ENCODE measurements at regions not wholly inside any gene's neighbourhood (a gene's known extent, or its start where the extent isn't known, plus 50 kb on each side); places are given as distances from the start of the nearest gene placed in this dataset.

- no peak for TF ChIP-seq Cebpa-rat (IDR thresholded peaks at IDR 0.05)
- no peak overlapping the region for H3K9ac ChIP-seq
- no peak overlapping the region for H3K27ac ChIP-seq
Observed at GRCh38 chr2:21567395-21567794, 443.6 kb downstream of the TDRD15 start.

GRCh38 chr2:21571686-21572085, 447.9 kb downstream of the TDRD15 start:
- H3K27me3 ChIP-seq, result no peaks in the 10 kb centered on the region
- no peak for TF ChIP-seq Cebpa-rat (IDR thresholded peaks at IDR 0.05)
- no peaks in the 10 kb centered on the region for H4K20me1 ChIP-seq
- H3K4me1 ChIP-seq, result no peaks in the 10 kb centered on the region
- no peak overlapping the region for H3K4me2 ChIP-seq
- H3K9ac ChIP-seq, result no peak overlapping the region
- no peaks in the 10 kb centered on the region for H3K9me3 ChIP-seq
- no peak overlapping the region for H3K27ac ChIP-seq
- H3K4me3 ChIP-seq, result no peak overlapping the region
- no peaks in the 10 kb centered on the region for H3K36me3 ChIP-seq

More at GRCh38 chr2:21567395-21567794, 443.6 kb downstream of the TDRD15 start:
- Histone ChIP-seq H3K27me3 (no peaks in the 10 kb centered on the region), H3K9me3 (no peaks in the 10 kb centered on the region), H4K20me1 (no peaks in the 10 kb centered on the region), H3K36me3 (no peaks in the 10 kb centered on the region), H3K4me2 (no peak overlapping the region), H3K4me3 (no peak overlapping the region), H3K4me1 (peaks cover 9% of the 10 kb centered on the region)

- H3K4me1 ChIP-seq, result no peaks in the 10 kb centered on the region
Observed at GRCh38 chr2:21580391-21580790, 456.6 kb downstream of the TDRD15 start.

GRCh38 chr2:21585881-21586280, 462.1 kb downstream of the TDRD15 start:
- H3K4me1 ChIP-seq, result no peaks in the 10 kb centered on the region
- H3K9me3 ChIP-seq, result peaks cover 6% of the 10 kb centered on the region; the same call in 1 of the 2 replicates
- no peak overlapping the region for H3K9ac ChIP-seq
- no peak for TF ChIP-seq Cebpa-rat (IDR thresholded peaks at IDR 0.05)
- H4K20me1 ChIP-seq, result no peaks in the 10 kb centered on the region
- no peaks in the 10 kb centered on the region for H3K36me3 ChIP-seq
- H3K27me3 ChIP-seq, result no peaks in the 10 kb centered on the region
- H3K4me2 ChIP-seq, result no peak overlapping the region
- H3K4me3 ChIP-seq, result no peak overlapping the region
- H3K27ac ChIP-seq, result no peak overlapping the region

More at GRCh38 chr2:21580391-21580790, 456.6 kb downstream of the TDRD15 start:
- H3K9ac ChIP-seq, result no peak overlapping the region
- H3K9me3 ChIP-seq, result peaks cover 6% of the 10 kb centered on the region; the same call in 1 of the 2 replicates
- TF ChIP-seq Cebpa-rat (IDR thresholded peaks at IDR 0.05), result no peak
- no peaks in the 10 kb centered on the region for H4K20me1 ChIP-seq
- H3K4me2 ChIP-seq, result no peak overlapping the region
- H3K27ac ChIP-seq, result no peak overlapping the region
- H3K36me3 ChIP-seq, result no peaks in the 10 kb centered on the region
- no peaks in the 10 kb centered on the region for H3K27me3 ChIP-seq
- no peak overlapping the region for H3K4me3 ChIP-seq

- Histone ChIP-seq H4K20me1 (no peaks in the 10 kb centered on the region), H3K9me3 (no peaks in the 10 kb centered on the region), H3K27ac (no peak overlapping the region), H3K36me3 (no peaks in the 10 kb centered on the region), H3K27me3 (no peaks in the 10 kb centered on the region), H3K4me3 (no peak overlapping the region), H3K4me1 (no peaks in the 10 kb centered on the region), H3K9ac (no peak overlapping the region), H3K4me2 (no peak overlapping the region)
- TF ChIP-seq Cebpa-rat (IDR thresholded peaks at IDR 0.05), result no peak
Observed at GRCh38 chr2:21590026-21590690, 466.4 kb downstream of the TDRD15 start.

- Histone ChIP-seq H3K9ac (no peak overlapping the region), H3K4me1 (no peaks in the 10 kb centered on the region), H3K27me3 (no peaks in the 10 kb centered on the region), H3K36me3 (no peaks in the 10 kb centered on the region), H3K9me3 (peaks cover 9% of the 10 kb centered on the region), H4K20me1 (no peaks in the 10 kb centered on the region), H3K4me3 (no peak overlapping the region), H3K4me2 (no peak overlapping the region), H3K27ac (no peak overlapping the region)
- no peak for TF ChIP-seq Cebpa-rat (IDR thresholded peaks at IDR 0.05)
Observed at GRCh38 chr2:21591926-21592325, 468.2 kb downstream of the TDRD15 start.

- Histone ChIP-seq H3K4me1 (no peaks in the 10 kb centered on the region), H3K4me2 (no peak overlapping the region), H3K36me3 (no peaks in the 10 kb centered on the region), H3K9ac (no peak overlapping the region), H3K27me3 (no peaks in the 10 kb centered on the region), H3K27ac (no peak overlapping the region), H4K20me1 (no peaks in the 10 kb centered on the region), H3K4me3 (no peak overlapping the region), H3K9me3 (peaks cover 16% of the 10 kb centered on the region)
- no peak for TF ChIP-seq Cebpa-rat (IDR thresholded peaks at IDR 0.05)
Observed at GRCh38 chr2:21599417-21599816, 475.6 kb downstream of the TDRD15 start.

GRCh38 chr2:21602789-21603188, 479.0 kb downstream of the TDRD15 start:
- Histone ChIP-seq H3K36me3 (no peaks in the 10 kb centered on the region), H3K4me1 (peaks cover 7% of the 10 kb centered on the region; the same call in 1 of the 2 replicates), H3K4me2 (no peak overlapping the region), H3K4me3 (no peak overlapping the region), H3K27me3 (no peaks in the 10 kb centered on the region), H3K9me3 (peaks cover 3% of the 10 kb centered on the region), H4K20me1 (no peaks in the 10 kb centered on the region), H3K27ac (no peak overlapping the region), H3K9ac (no peak overlapping the region)
- no peak for TF ChIP-seq Cebpa-rat (IDR thresholded peaks at IDR 0.05)

GRCh38 chr2:21607572-21607971, 483.8 kb downstream of the TDRD15 start:
- H3K9ac ChIP-seq, result no peak overlapping the region
- no peaks in the 10 kb centered on the region for H4K20me1 ChIP-seq
- H3K4me2 ChIP-seq, result no peak overlapping the region

GRCh38 chr2:21610304-21610703, 486.5 kb downstream of the TDRD15 start:
- Histone ChIP-seq H3K4me2 (no peak overlapping the region), H3K27ac (no peak overlapping the region), H3K9me3 (peaks cover 7% of the 10 kb centered on the region; the same call in 1 of the 2 replicates), H3K9ac (no peak overlapping the region), H3K36me3 (no peaks in the 10 kb centered on the region), H3K4me1 (peaks cover 7% of the 10 kb centered on the region; the same call in 1 of the 2 replicates), H3K27me3 (no peaks in the 10 kb centered on the region), H3K4me3 (no peak overlapping the region), H4K20me1 (no peaks in the 10 kb centered on the region)
- TF ChIP-seq Cebpa-rat (IDR thresholded peaks at IDR 0.05), result no peak

More at GRCh38 chr2:21607572-21607971, 483.8 kb downstream of the TDRD15 start:
- H3K27ac ChIP-seq, result no peak overlapping the region
- H3K4me1 ChIP-seq, result peaks cover 7% of the 10 kb centered on the region; the same call in 1 of the 2 replicates
- peaks cover 7% of the 10 kb centered on the region; the same call in 1 of the 2 replicates for H3K9me3 ChIP-seq
- TF ChIP-seq Cebpa-rat (IDR thresholded peaks at IDR 0.05), result no peak
- H3K36me3 ChIP-seq, result no peaks in the 10 kb centered on the region
- H3K4me3 ChIP-seq, result no peak overlapping the region
- H3K27me3 ChIP-seq, result no peaks in the 10 kb centered on the region

Data from BLaER1 (cell line).